GM12878 (cell line): ENCODE measurements at regions not wholly inside any gene's neighbourhood (a gene's known extent, or its start where the extent isn't known, plus 50 kb on each side); places are given as distances from the start of the nearest gene placed in this dataset.

Experiments
- ATAC-seq: fragments of 200-7000 bp; cut with Tn5 transposase; 3 replicates; pipeline ENCODE4 v1.9.1; 2020; ENCODE audit warnings: mild to moderate bottlenecking, moderate library complexity
- BruUV-seq: library from RNA; stranded (reverse); fragments of 400-500 nt; replicated peaks from 2 replicates; lab custom pipeline; 2021; lab: Mats Ljungman, UMichigan
- CTCF ChIA-PET: fragments of 300-600 bp; sonication (Branson Sonifier 250); formaldehyde crosslinking; extraction: SDS; loops from one replicate; lab custom pipeline; 2021; ENCODE audit warnings: inconsistent platforms; lab: Yijun Ruan, JAX
- POLR2A ChIA-PET: fragments of 350-600 bp; formaldehyde crosslinking; extraction: SDS; loops from one replicate; lab custom pipeline; 2021; ENCODE audit warnings: inconsistent platforms; lab: Charles Lee
- RAD21 ChIA-PET: fragments of 300-600 bp; sonication (Branson Sonifier 250); formaldehyde crosslinking; loops from one replicate; lab custom pipeline; 2023; ENCODE audit warnings: antibody characterized with exemption; ENCODE audit not compliant: unreplicated experiment; lab: Charles Lee
- SMC1A ChIA-PET: fragments of 300-600 bp; sonication (Branson Sonifier 250); formaldehyde crosslinking; loops from one replicate; lab custom pipeline; 2023; ENCODE audit not compliant: unreplicated experiment, uncharacterized antibody; lab: Charles Lee
- DNase-seq: peaks from one replicate; pipeline ENCODE4 v3.0.0-alpha.2; 2011; ENCODE audit warnings: low read depth, low spot score
- FAIRE-seq: peaks from 3 replicates; lab custom pipeline; 2011; peaks lifted over from hg19 to GRCh38; lab: Jason Lieb, UNC
- H2AFZ ChIP-seq: 2 replicates; pipeline ENCODE4 v1.6.0; 2011; ENCODE audit warnings: low read depth, low read length, control low read depth; ENCODE audit not compliant: control insufficient read depth
- H3K27ac ChIP-seq: 2 replicates; pipeline ENCODE4 v1.5.1; 2011; ENCODE audit warnings: control low read depth; ENCODE audit not compliant: control insufficient read depth, insufficient read depth
- H3K27me3 ChIP-seq, 2 experiments: replicated peaks in 1 of 2; 2 replicates each; pipeline versions ENCODE4 v1.6.0 to v1.6.1; 2011; ENCODE audit warnings: low read length in 1 of 2; ENCODE audit not compliant: control insufficient read depth in 2 of 2, insufficient read depth in 2 of 2
- H3K36me3 ChIP-seq, 2 experiments: 2 replicates each; pipeline ENCODE4 v1.5.1; 2011; ENCODE audit warnings: low read length in 1 of 2; ENCODE audit not compliant: control insufficient read depth in 2 of 2, insufficient read depth in 2 of 2
- H3K4me1 ChIP-seq: 2 replicates; pipeline ENCODE4 v1.6.1; 2011; ENCODE audit warnings: mild to moderate bottlenecking, low read length, moderate library complexity, mixed read lengths; ENCODE audit not compliant: control insufficient read depth, insufficient read depth
- H3K4me2 ChIP-seq: 2 replicates; pipeline ENCODE4 v1.6.0; 2011; ENCODE audit warnings: control low read depth; ENCODE audit not compliant: control insufficient read depth, insufficient read depth
- H3K4me3 ChIP-seq: fragments of 200-600 bp; sonication (generic); 2 replicates; pipeline ENCODE4 v1.5.1; 2016
- H3K79me2 ChIP-seq: 2 replicates; pipeline ENCODE4 v1.6.0; 2011; ENCODE audit warnings: low read length; ENCODE audit not compliant: control insufficient read depth, insufficient read depth
- H3K9ac ChIP-seq: 2 replicates; pipeline ENCODE4 v1.8.0; 2011; ENCODE audit warnings: low read length, control low read depth, mixed read lengths; ENCODE audit not compliant: control insufficient read depth, insufficient read depth
- H3K9me3 ChIP-seq: replicated peaks from 3 replicates; pipeline ENCODE4 v1.5.1; 2011; ENCODE audit warnings: mild to moderate bottlenecking, low read length; ENCODE audit not compliant: control insufficient read depth, insufficient read depth
- H4K20me1 ChIP-seq: 2 replicates; pipeline ENCODE4 v1.6.0; 2011; ENCODE audit not compliant: control insufficient read depth, insufficient read depth
- ASH2L ChIP-seq: fragments of 300-600, 200-600 bp; sonication (generic); IDR thresholded peaks from 2 replicates; pipeline ENCODE4 v1.6.1; 2017; ENCODE audit warnings: low read depth, mild to moderate bottlenecking, borderline replicate concordance
- ATF2 ChIP-seq: IDR thresholded peaks from 2 replicates; pipeline ENCODE4 v1.6.1; 2012; ENCODE audit warnings: low read length, inconsistent platforms
- BACH1 ChIP-seq: fragments of 450-650 bp; IDR thresholded peaks from 2 replicates; pipeline ENCODE4 v1.6.1; 2017; ENCODE audit warnings: mild to moderate bottlenecking, borderline replicate concordance
- CBFB ChIP-seq: IDR thresholded peaks from 2 replicates; pipeline ENCODE4 v1.6.1; 2016; ENCODE audit warnings: antibody characterized with exemption, low read depth
- CBX3 ChIP-seq: fragments of 200-600 bp; sonication (generic); IDR thresholded peaks from 2 replicates; pipeline ENCODE4 v1.6.1; 2016; ENCODE audit warnings: low read depth, borderline replicate concordance
- CHD2 ChIP-seq: IDR thresholded peaks from 2 replicates; pipeline ENCODE4 v1.6.1; 2011; ENCODE audit warnings: low read depth, low read length, improper control_type of control experiment, borderline replicate concordance
- E2F8 ChIP-seq: fragments of 450-650 bp; IDR thresholded peaks from 2 replicates; pipeline ENCODE4 v1.6.1; 2018; ENCODE audit warnings: mild to moderate bottlenecking, low read depth, moderate library complexity; ENCODE audit not compliant: partially characterized antibody
- FOXK2 ChIP-seq: fragments of 450-650 bp; IDR thresholded peaks from 2 replicates; pipeline ENCODE4 v1.6.1; 2017; ENCODE audit warnings: mild to moderate bottlenecking, moderate library complexity
- HDAC2 ChIP-seq: fragments of 200-600 bp; sonication (generic); IDR thresholded peaks from 2 replicates; pipeline ENCODE4 v1.6.1; 2017
- MTA3 ChIP-seq: IDR thresholded peaks from 2 replicates; pipeline ENCODE4 v1.6.1; 2012; ENCODE audit warnings: low read length, inconsistent platforms, borderline replicate concordance
- MYC ChIP-seq: IDR thresholded peaks from 2 replicates; pipeline ENCODE4 v1.6.1; 2011; ENCODE audit warnings: mild to moderate bottlenecking, low read length, moderate library complexity, inconsistent platforms; ENCODE audit not compliant: insufficient read depth, insufficient replicate concordance, insufficient read length, severe bottlenecking
- NBN ChIP-seq: fragments of 450-650 bp; IDR thresholded peaks from 2 replicates; pipeline ENCODE4 v1.6.1; 2016
- NFIC ChIP-seq: IDR thresholded peaks from 2 replicates; pipeline ENCODE4 v1.6.1; 2012; ENCODE audit warnings: low read depth, mild to moderate bottlenecking, inconsistent platforms, low read length, moderate library complexity
- SMC3 ChIP-seq: IDR thresholded peaks from 2 replicates; pipeline ENCODE4 v1.6.1; 2011; ENCODE audit warnings: low read length, improper control_type of control experiment, borderline replicate concordance
- SRF ChIP-seq, 2 experiments: IDR thresholded peaks; 2 replicates each; pipeline ENCODE4 v1.6.1; 2011; ENCODE audit warnings: low read depth in 2 of 2, low read length in 2 of 2, mild to moderate bottlenecking in 1 of 2, moderate library complexity in 1 of 2
- TCF7 ChIP-seq: IDR thresholded peaks from 2 replicates; pipeline ENCODE4 v1.6.1; 2014; ENCODE audit warnings: antibody characterized with exemption, borderline replicate concordance
- USF2 ChIP-seq: IDR thresholded peaks from 2 replicates; pipeline ENCODE4 v1.6.1; 2011; ENCODE audit warnings: low read depth, low read length, improper control_type of control experiment, borderline replicate concordance
- ZNF217 ChIP-seq: fragments of 450-650 bp; IDR thresholded peaks from 2 replicates; pipeline ENCODE4 v1.6.1; 2017; ENCODE audit warnings: antibody characterized with exemption, mild to moderate bottlenecking
- WGBS: methylation state at CpG from one replicate; pipeline ENCODE4 v1.1.6; 2016; ENCODE audit warnings: low lambda C conversion rate; ENCODE audit not compliant: insufficient replicate concordance, insufficient coverage; ENCODE audit errors: missing lambda C conversion rate; 5-methylcytosine and 5-hydroxymethylcytosine counted together
- in situ Hi-C: fragments of 300-500 bp; cut with MboI; formaldehyde crosslinking; loops from 9 replicates; pipeline ENCODE4 v1.14.3; 2018; ENCODE audit warnings: mixed read lengths
- intact Hi-C: fragments of 100-400 bp; cut with micrococcal nuclease; formaldehyde crosslinking; loops from one replicate; pipeline ENCODE4 v1.14.2; 2022; ENCODE audit not compliant: unreplicated experiment

GRCh38 chr10:85151506-85151905, 823.1 kb downstream of the CCSER2 start:
- 12% methylated on average over 3 of the region's 3 CpGs for WGBS
- Histone ChIP-seq H3K4me3 (no peak overlapping the region), H3K9ac (no peak overlapping the region), H3K9me3 (no peaks in the 10 kb centered on the region), H3K27ac (no peak overlapping the region), H4K20me1 (no peaks in the 10 kb centered on the region), H3K36me3 (no peaks in the 10 kb centered on the region), H3K27me3 (no peaks in the 10 kb centered on the region; a peak in 1 of 4 replicates), H2AFZ (no peak overlapping the region), H3K4me1 (no peaks in the 10 kb centered on the region), H3K79me2 (no peaks in the 10 kb centered on the region), H3K4me2 (no peak overlapping the region)
- ChIA-PET SMC1A (no interaction called here), POLR2A (no interaction called here), CTCF (no interaction called here), RAD21 (no interaction called here)
- intact Hi-C loops, result no loop called here
- FAIRE-seq, result no peak
- in situ Hi-C loops, result no loop called here
- TF ChIP-seq ASH2L, result no peak
- no peak for TF ChIP-seq FOXK2
- no peak for TF ChIP-seq NBN
- TF ChIP-seq MYC, result no peak
- TF ChIP-seq TCF7, result no peak
- no peak for TF ChIP-seq SMC3
- TF ChIP-seq CBX3, result no peak
- TF ChIP-seq CBFB, result no peak
- no peak for TF ChIP-seq USF2
- no peak for TF ChIP-seq BACH1
- no peak for TF ChIP-seq NFIC
- no peak for TF ChIP-seq ZNF217
- no peak for TF ChIP-seq ATF2
- no peak for TF ChIP-seq SRF (IDR thresholded peaks at IDR 0.05; ENCODE audit: low read depth in 2 of 2, low read length in 2 of 2)
- no peak for TF ChIP-seq HDAC2
- TF ChIP-seq CHD2, result no peak
- no peak for TF ChIP-seq E2F8
- TF ChIP-seq MTA3, result no peak
- no TSS peak for BruUV-seq
- no peak for ATAC-seq
- DNase-seq, result no peak
